ENCODE measurements at regions not wholly inside any gene's neighbourhood (a gene's known extent, or its start where the extent isn't known, plus 50 kb on each side); places are given as distances from the start of the nearest gene placed in this dataset.

- H3K9me3 Mint-ChIP-seq: peaks cover 6% of the 10 kb centered on the region
- H3K27me3 Mint-ChIP-seq (ENCODE audit: low read depth): no peaks in the 10 kb centered on the region
- H3K36me3 Mint-ChIP-seq (ENCODE audit: low read depth): no peaks in the 10 kb centered on the region
- H3K4me3 Mint-ChIP-seq: no peak overlapping the region
- H3K4me1 Mint-ChIP-seq (ENCODE audit: low read depth): no peaks in the 10 kb centered on the region
- no peak overlapping the region for H3K27ac Mint-ChIP-seq
Observed at GRCh38 chr19:28827382-28827781, 385.6 kb downstream of the UQCRFS1 start.

DNA sequence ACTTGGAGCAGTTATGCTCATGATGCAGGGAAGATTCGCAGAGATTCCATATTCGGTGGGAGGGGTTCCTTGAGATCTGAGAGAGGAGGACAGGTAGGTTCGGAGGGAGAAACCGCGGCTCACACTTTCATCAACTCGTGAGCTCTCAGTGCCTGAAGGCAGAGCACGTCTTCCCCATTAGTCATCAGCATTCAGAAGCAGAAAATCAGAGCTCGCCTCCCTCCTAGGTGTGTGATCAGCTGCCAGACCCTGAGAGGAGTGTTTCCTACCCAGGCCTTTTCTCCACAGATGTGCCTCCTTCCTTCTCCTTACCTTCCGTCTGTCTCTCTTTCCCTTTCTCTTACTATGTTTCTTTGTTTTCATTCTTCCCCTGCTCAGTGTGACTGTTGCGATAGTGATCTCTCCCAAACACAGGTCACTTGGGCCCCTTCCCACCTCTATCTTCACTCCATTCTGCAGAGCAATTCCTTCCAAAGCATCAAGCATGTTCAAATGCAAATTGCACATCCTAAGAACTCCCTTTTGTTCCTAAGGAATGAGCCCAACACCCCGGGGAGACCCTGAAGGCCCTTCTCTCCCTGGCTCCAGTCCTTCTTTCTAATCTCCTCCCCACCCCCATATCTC is 389.5 kb downstream of the UQCRFS1 start:
- no peaks in the 10 kb centered on the region for H3K9me3 Mint-ChIP-seq
- no peaks in the 10 kb centered on the region for H3K27me3 Mint-ChIP-seq (ENCODE audit: low read depth)
- no peaks in the 10 kb centered on the region for H3K36me3 Mint-ChIP-seq (ENCODE audit: low read depth)
- H3K4me3 Mint-ChIP-seq: no peak overlapping the region
- H3K4me1 Mint-ChIP-seq (ENCODE audit: low read depth): no peaks in the 10 kb centered on the region
- H3K27ac Mint-ChIP-seq: no peak overlapping the region

DNA sequence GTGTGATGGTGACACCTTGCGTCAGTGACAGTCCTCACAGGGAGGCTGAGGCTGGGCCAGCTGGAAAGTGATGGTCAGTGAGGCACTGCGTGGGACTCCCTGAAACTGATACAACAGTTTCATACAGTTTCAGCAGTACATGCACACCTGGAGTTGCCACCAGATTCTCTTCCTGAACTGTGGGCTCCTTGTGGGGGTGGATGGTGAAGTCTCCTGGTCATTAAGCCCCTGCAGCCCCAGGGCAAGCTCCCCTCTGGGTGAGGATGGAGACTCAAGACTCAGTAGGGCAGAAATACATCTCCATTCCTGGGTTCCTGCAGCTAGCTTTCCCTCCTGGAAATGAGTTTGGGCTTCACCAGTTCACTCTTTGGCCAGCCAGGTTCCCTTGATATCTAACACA is 392.7 kb downstream of the UQCRFS1 start:
- no peak overlapping the region for H3K4me3 Mint-ChIP-seq
- no peaks in the 10 kb centered on the region for H3K27me3 Mint-ChIP-seq (ENCODE audit: low read depth)
- H3K4me1 Mint-ChIP-seq (ENCODE audit: low read depth): no peaks in the 10 kb centered on the region
- H3K27ac Mint-ChIP-seq: no peak overlapping the region
- no peaks in the 10 kb centered on the region for H3K36me3 Mint-ChIP-seq (ENCODE audit: low read depth)
- no peaks in the 10 kb centered on the region for H3K9me3 Mint-ChIP-seq

DNA sequence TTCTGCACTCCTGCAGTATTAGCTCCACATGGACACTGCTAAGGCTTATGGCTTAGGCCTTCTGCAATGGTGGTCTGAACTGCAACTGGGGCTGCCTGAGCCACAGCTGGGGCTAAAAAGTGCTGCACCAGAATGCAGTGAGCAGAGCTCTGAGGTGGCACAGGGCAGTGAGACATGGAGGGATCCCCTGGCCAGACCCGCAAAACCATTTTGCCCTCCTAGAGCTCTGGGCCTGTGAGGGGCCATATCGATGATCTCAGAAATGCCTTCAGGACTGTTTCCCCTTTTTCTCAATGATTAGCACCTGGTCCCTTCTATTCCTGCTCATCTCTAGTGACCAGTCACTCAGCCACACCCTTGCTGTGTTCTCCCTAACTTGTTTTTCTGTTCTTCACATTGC is 397.7 kb downstream of the UQCRFS1 start:
- Mint-ChIP-seq H3K27me3 (ENCODE audit: low read depth) (no peaks in the 10 kb centered on the region), H3K4me1 (ENCODE audit: low read depth) (no peaks in the 10 kb centered on the region), H3K9me3 (no peaks in the 10 kb centered on the region), H3K36me3 (ENCODE audit: low read depth) (no peaks in the 10 kb centered on the region), H3K27ac (no peak overlapping the region), H3K4me3 (no peak overlapping the region)

GRCh38 chr19:28794301-28794700 is 418.6 kb downstream of the UQCRFS1 start:
- peaks cover 37% of the 10 kb centered on the region for H3K27me3 Mint-ChIP-seq (ENCODE audit: low read depth)
- H3K9me3 Mint-ChIP-seq: no peaks in the 10 kb centered on the region
- no peaks in the 10 kb centered on the region for H3K36me3 Mint-ChIP-seq (ENCODE audit: low read depth)
- H3K27ac Mint-ChIP-seq: no peak overlapping the region
- peak overlapping the region; percentile 49 for H3K4me3 Mint-ChIP-seq
- peaks cover 4% of the 10 kb centered on the region for H3K4me1 Mint-ChIP-seq (ENCODE audit: low read depth)

DNA sequence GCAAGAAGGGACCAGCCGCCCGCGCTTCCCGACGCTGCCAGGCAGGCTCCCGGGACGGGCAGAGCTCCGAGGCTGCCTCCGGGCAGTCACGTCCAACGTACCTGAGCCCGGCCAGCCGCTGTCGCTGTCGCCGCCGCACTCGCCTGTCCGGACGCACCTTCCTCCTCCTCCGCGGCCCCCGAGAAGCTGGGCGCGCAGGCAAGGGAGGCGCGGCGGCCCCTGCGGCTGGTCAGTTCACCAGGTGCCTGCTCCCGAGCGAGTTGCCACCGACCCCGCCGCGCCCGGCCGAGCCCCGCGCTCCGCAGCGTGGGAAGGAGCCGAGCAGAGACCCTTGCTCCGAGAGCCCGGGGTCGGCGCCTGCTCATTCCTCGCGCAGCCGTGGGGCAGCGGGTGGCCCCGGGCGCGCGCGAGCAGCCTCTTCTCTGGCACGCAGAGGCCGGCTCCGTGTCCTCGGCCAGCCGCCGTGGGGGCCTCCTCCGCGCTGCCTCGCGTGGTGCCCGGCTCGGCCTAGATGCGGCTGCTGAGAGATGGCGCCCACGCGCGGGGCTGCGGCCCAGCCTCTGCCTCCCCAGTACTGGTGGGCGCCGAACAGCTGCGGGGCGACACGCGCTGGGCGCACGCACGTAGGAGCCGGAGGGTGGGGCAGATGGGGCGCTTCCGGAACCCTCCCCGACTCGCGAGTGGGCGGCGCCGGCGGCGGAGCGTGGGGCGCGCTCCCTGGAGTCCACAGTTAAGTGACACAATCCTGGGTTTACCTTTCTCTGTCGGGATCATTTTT is 419.4 kb downstream of the UQCRFS1 start:
- peaks cover 4% of the 10 kb centered on the region for H3K4me1 Mint-ChIP-seq (ENCODE audit: low read depth)
- H3K9me3 Mint-ChIP-seq: no peaks in the 10 kb centered on the region
- H3K27ac Mint-ChIP-seq: no peak overlapping the region
- H3K36me3 Mint-ChIP-seq (ENCODE audit: low read depth): no peaks in the 10 kb centered on the region
- peaks cover 37% of the 10 kb centered on the region for H3K27me3 Mint-ChIP-seq (ENCODE audit: low read depth)
- no peak overlapping the region for H3K4me3 Mint-ChIP-seq

- Mint-ChIP-seq H3K36me3 (ENCODE audit: low read depth) (no peaks in the 10 kb centered on the region), H3K27me3 (ENCODE audit: low read depth) (peaks cover 2% of the 10 kb centered on the region), H3K4me1 (ENCODE audit: low read depth) (no peaks in the 10 kb centered on the region), H3K9me3 (peaks cover 28% of the 10 kb centered on the region), H3K4me3 (no peak overlapping the region), H3K27ac (no peak overlapping the region)
Observed at GRCh38 chr19:28785971-28786370, 427.0 kb downstream of the UQCRFS1 start.

DNA sequence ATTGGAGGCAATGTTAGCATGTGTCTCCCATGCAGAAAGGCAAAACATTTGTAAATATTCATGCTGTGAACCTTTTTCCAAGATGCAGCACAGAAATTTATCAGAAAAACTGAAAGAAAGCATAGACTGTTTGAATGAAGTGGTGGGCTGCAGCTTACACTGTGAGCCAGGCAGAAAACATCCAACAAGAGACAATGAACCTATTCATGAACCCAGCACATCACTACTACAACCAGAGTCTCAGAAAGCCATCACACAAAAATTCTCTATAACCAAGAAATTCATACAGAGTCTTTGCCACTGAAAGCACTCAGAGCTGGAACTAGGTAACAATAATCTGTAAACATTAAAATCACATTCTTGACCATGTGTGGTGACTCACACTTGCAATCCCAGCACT is 448.9 kb downstream of the UQCRFS1 start:
- Mint-ChIP-seq H3K27ac (no peak overlapping the region), H3K4me3 (no peak overlapping the region), H3K9me3 (peaks cover 35% of the 10 kb centered on the region), H3K36me3 (ENCODE audit: low read depth) (no peaks in the 10 kb centered on the region), H3K4me1 (ENCODE audit: low read depth) (no peaks in the 10 kb centered on the region), H3K27me3 (ENCODE audit: low read depth) (no peaks in the 10 kb centered on the region)

GRCh38 chr19:28746478-28746877 is 466.5 kb downstream of the UQCRFS1 start:
- Mint-ChIP-seq H3K27me3 (ENCODE audit: low read depth) (peaks cover 4% of the 10 kb centered on the region), H3K27ac (no peak overlapping the region), H3K4me1 (ENCODE audit: low read depth) (no peaks in the 10 kb centered on the region), H3K9me3 (no peaks in the 10 kb centered on the region), H3K36me3 (ENCODE audit: low read depth) (no peaks in the 10 kb centered on the region), H3K4me3 (no peak overlapping the region)

GRCh38 chr19:28744943-28745342 is 468.0 kb downstream of the UQCRFS1 start:
- peaks cover 4% of the 10 kb centered on the region for H3K27me3 Mint-ChIP-seq (ENCODE audit: low read depth)
- no peak overlapping the region for H3K27ac Mint-ChIP-seq
- H3K4me3 Mint-ChIP-seq: no peak overlapping the region
- H3K4me1 Mint-ChIP-seq (ENCODE audit: low read depth): no peaks in the 10 kb centered on the region
- H3K9me3 Mint-ChIP-seq: no peaks in the 10 kb centered on the region
- H3K36me3 Mint-ChIP-seq (ENCODE audit: low read depth): no peaks in the 10 kb centered on the region

DNA sequence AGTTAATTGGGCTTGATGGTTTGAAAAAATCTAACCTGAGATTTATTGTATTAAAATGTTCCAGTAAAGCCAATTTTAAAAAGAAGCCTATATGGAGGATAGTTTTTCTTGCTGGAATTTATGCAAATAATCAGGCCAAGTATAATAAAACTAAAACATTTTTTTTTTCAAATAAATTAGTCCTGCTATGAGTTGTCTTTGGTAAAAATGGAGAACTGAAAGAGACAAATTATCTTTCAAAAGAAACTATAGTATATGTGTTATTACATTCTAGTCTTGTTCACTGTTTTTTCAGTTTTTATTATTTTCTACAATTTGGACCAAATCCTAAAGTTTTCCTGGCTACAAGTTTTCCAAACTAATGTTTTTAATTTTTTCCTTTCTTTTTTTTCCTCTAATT is 468.9 kb downstream of the UQCRFS1 start:
- H3K36me3 Mint-ChIP-seq (ENCODE audit: low read depth): no peaks in the 10 kb centered on the region
- H3K27me3 Mint-ChIP-seq (ENCODE audit: low read depth): peaks cover 4% of the 10 kb centered on the region
- H3K4me1 Mint-ChIP-seq (ENCODE audit: low read depth): no peaks in the 10 kb centered on the region
- no peak overlapping the region for H3K4me3 Mint-ChIP-seq
- H3K27ac Mint-ChIP-seq: no peak overlapping the region
- no peaks in the 10 kb centered on the region for H3K9me3 Mint-ChIP-seq

- H3K4me3 Mint-ChIP-seq: no peak overlapping the region
- H3K27ac Mint-ChIP-seq: peak overlapping the region; percentile 62
- no peaks in the 10 kb centered on the region for H3K36me3 Mint-ChIP-seq (ENCODE audit: low read depth)
- no peaks in the 10 kb centered on the region for H3K9me3 Mint-ChIP-seq
- peaks cover 11% of the 10 kb centered on the region for H3K27me3 Mint-ChIP-seq (ENCODE audit: low read depth)
- peaks cover 6% of the 10 kb centered on the region for H3K4me1 Mint-ChIP-seq (ENCODE audit: low read depth)
Observed at GRCh38 chr19:28737021-28737895, 475.7 kb downstream of the UQCRFS1 start.

- Mint-ChIP-seq H3K27ac (peak overlapping the region; percentile 62), H3K36me3 (ENCODE audit: low read depth) (no peaks in the 10 kb centered on the region), H3K4me1 (ENCODE audit: low read depth) (peaks cover 6% of the 10 kb centered on the region), H3K4me3 (no peak overlapping the region), H3K27me3 (ENCODE audit: low read depth) (peaks cover 11% of the 10 kb centered on the region), H3K9me3 (no peaks in the 10 kb centered on the region)
Observed at GRCh38 chr19:28736528-28736927, 476.4 kb downstream of the UQCRFS1 start.

- Mint-ChIP-seq H3K9me3 (no peaks in the 10 kb centered on the region), H3K36me3 (ENCODE audit: low read depth) (no peaks in the 10 kb centered on the region), H3K27me3 (ENCODE audit: low read depth) (peaks cover 34% of the 10 kb centered on the region), H3K27ac (no peak overlapping the region), H3K4me3 (no peak overlapping the region), H3K4me1 (ENCODE audit: low read depth) (peaks cover 9% of the 10 kb centered on the region)
Observed at GRCh38 chr19:28731577-28731976, 481.4 kb downstream of the UQCRFS1 start.
